ENCODE measurements at regions not wholly inside any gene's neighbourhood (a gene's known extent, or its start where the extent isn't known, plus 50 kb on each side); places are given as distances from the start of the nearest gene placed in this dataset.
A peak's percentile ranks its signal among the peaks of the same experiment; 100 is the strongest.

DNA sequence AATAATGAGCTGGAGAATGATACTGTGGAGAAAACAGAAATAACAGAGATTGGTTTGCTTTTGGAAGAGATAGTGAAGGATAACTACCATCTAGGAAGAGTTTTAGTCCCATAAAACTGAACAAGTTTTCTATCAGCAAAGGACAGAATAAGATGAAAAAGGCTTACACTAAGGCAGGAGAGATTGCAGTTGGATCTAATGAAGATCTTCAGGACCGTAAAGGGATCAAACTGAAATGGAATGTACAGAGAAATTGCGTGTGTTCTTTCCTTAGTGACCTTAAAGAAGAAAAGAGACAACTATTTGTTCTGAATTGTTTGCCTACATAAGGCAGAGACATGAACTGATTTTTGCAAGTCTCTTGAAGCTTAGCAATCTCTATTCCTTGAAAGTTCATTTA lies 191.7 kb upstream of the MTPN start:
- no peak for DNase-seq

GRCh38 chr7:136167991-136168390 lies 190.8 kb upstream of the MTPN start:
- no peak for DNase-seq

GRCh38 chr7:136166521-136166920 lies 189.4 kb upstream of the MTPN start:
- DNase-seq = no peak

DNA sequence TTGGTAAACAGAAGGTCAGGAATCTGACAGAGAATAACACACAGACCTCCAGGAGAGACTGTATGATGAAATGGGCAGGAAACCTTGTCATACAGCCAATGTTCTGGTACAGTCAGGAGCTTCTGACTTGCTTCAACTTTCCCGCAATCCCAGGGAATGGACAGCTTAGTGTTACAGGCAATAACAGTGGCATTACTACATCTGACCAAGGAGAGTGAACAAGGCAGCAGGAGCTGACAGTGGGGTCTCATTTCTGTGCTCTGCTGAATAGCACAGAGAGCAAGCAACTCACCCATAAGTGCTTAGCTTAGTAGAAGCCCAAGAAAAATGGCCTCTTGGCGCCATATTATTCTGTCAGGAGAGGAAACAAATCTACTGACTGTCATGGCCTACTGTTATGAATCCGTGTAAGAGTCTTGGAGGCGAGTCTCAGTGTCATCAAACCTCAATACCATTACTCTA lies 186.2 kb upstream of the MTPN start:
- DNase-seq = no peak

- no peak for DNase-seq
Measured at GRCh38 chr7:136150311-136150710, 173.2 kb upstream of the MTPN start.

GRCh38 chr7:136148920-136149319 lies 171.8 kb upstream of the MTPN start:
- no peak for DNase-seq

- DNase-seq = no peak
Measured at GRCh38 chr7:136146925-136147324, 169.8 kb upstream of the MTPN start.

- DNase-seq = no peak
Measured at GRCh38 chr7:136144182-136144581, 167.0 kb upstream of the MTPN start.

- DNase-seq = no peak
Measured at GRCh38 chr7:136143271-136143670, 166.1 kb upstream of the MTPN start.

DNA sequence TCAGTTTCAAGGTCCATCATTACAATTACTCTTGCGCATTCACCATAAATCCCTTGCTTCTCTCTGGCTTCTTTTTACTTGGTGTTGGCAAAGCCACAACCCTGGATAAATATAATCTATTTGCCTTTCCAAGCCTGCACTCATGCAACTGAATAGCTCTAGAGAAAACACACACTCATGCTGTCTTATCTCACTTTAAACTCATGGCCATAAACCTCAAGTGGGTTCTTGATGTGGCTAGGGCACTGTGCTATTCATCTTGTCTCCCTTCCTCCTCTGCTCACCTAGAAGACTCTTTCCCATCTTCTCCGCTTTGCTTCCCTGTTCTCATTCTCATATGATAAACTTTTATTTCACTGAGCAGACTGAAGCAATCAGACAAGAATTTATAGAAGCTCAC lies 165.4 kb upstream of the MTPN start:
- DNase-seq = no peak

DNA sequence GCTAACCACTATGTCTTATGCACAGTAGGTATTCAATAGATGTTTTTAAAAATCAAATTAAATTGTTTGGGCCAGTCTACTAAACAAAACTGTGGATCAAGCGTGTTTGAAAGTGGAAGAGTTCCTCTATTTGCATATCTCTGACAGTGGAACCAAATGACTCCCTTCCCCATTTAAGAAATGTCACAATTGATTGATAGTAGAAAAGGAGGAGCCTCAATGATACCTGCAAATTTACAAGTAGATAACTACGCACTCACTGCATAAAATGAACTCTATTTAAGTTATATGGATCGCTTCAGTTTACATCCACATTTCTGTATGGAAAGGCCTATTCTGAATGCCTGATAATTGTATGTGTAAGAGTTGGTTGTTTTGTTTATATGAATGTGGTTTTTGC lies 163.3 kb upstream of the MTPN start:
- DNase-seq = no peak

- no peak for DNase-seq
Measured at GRCh38 chr7:136139417-136139816, 162.3 kb upstream of the MTPN start.

- no peak for DNase-seq
Measured at GRCh38 chr7:136138991-136139390, 161.8 kb upstream of the MTPN start.

DNA sequence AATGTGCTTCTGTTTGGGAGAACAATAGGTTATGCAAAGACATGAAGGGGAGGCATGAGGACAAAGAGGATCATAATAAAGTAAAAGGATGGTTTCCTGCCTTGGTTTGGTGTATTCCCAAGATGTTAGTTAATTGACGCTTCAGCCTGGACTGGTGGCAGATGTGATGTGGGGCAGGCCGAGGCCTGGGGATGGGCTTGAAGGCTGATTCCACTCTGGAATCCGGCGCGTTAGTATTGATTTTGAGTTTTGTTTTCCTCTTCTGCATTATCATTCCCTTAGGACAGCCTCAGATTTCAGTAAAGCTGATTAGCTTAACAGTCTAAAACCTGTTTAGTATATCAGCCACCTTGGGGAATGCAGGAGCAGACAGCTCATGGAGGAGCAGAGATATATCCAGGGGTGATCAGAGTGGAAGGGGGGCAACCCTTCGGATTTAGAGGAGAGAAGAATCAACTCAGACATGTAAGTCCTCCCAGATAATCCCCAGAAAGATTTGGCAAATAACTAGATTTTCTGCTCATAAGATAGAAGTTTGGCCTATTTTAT lies 159.8 kb upstream of the MTPN start:
- no peak for DNase-seq

DNA sequence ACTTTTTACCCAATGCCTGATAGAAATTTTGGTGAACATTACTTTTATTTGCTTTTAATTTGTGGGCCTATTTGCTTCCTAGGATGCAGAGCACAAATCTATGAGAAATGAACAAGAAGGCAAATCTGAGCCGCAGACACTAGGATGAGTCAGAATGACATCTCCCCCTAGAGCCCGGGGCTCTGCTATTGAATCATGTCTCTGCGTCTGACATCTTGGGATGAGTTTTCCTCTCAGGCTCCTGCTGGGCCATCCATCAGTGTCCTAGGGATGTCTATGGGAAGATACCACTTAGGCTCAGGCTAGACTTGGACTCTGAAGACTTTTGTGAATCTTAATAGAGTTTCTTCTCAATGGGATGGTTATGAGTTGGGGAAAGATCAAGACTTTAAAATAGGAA lies 157.3 kb upstream of the MTPN start:
- DNase-seq = no peak

DNA sequence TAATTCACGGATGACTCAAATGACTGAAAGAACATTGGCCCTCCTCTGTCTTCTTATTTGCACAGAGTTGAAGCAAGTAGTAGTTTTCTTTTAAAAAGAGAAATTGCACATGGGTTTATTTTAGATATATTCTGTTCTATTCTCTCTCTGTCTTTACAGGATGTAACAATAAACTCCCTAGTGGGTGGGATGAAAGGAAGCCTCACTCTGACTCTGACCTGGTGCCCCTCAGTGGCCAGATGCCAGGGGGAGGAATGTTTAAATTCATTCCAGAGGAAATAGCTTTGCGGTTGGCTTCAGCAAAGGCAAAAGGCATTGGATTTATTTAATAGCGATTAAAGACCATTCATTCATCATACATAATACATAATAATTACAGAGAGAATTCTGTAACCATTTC lies 156.4 kb upstream of the MTPN start:
- no peak for DNase-seq

DNA sequence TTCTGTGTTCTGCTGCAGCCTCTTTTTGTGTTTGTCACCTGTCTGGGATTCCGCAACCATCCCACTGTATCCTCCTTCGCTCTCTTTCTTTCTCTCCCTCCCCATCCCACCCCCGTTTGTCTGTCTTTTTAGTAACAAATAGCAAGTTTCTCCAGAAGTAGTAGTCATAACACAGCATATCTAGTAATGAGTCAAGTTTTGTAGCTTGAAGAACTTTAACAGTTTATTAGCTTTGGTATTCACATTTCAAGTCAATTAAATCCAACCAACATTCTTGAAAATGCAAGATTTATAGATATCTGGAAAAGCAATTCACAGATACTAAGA lies 154.1 kb upstream of the MTPN start:
- DNase-seq = no peak

DNA sequence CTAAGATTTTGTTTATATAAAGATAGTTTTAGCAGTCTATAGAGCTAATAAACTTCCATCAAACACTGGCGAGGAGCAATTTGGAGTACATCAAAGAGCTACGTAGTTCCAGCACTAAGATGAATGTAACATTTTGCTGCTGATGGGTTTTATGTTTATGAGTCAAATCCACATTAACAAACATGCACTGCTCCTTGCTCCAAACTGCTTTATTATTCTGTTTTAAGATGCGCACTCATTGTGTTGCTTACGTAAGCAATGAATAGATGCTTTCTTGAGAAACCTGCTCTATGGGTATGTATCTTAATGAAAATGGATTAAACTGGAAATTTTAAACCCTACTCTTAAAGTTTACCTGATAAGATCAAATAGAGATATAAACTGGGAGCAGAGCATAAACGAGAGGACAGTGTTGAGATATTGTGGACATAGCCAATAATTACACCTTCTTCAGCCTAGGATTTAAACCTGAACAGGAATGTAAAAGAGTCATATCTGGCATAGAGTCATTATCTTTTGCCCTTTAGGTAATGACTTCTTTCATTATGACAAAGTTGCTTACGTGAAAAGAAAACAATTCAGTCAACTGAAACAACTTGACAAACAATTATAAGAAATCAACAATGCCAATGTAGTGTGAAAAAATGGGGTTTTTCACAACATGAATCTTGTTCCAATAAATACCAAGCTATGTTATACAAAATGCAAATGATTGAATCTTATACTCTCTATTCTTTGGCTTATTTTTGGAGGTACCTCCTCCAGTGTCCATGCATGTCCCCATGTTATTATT lies 153.5 kb upstream of the MTPN start:
- no peak for DNase-seq

- no peak for DNase-seq
Measured at GRCh38 chr7:136128050-136128449, 150.9 kb upstream of the MTPN start.

GRCh38 chr7:136123352-136123751 lies 146.2 kb upstream of the MTPN start:
- DNase-seq = no peak

DNA sequence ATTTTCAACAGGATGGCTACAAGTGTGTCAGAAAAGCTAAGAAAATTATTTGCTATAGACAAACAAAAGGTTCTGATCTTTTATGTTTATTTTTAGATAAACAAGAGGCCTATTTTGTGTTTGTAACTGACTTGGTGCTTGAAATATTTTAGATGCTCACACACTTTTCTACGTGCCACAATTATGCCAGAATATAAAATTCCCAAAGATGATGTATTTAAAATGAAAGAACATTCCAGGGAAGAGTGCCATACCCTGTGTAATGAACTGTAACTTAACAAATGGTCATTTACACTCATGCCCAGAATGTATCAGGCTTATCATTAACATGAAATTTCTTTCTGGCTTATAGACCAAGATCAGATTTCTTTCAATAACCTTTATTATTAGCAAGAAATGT lies 144.9 kb upstream of the MTPN start:
- DNase-seq = no peak

DNA sequence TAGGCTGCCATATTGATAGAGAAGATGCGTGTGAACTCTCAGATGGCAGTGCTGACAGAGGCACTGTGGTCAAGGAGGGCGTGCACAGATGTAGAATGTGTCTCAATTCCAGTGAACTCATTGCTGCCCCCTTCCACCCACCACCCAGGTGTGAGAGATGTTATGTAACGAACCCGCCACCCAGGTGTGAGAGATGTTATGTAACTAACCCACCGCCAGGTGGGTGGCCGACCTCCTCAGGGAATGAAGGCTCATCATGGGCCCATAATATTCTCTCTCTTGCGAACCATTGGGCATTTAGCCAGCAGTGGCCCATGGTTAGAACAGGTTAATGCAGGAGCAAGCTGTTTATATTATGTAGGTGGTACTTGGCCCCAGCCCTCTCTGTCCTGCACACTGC lies 140.4 kb upstream of the MTPN start:
- DNase-seq = no peak

DNA sequence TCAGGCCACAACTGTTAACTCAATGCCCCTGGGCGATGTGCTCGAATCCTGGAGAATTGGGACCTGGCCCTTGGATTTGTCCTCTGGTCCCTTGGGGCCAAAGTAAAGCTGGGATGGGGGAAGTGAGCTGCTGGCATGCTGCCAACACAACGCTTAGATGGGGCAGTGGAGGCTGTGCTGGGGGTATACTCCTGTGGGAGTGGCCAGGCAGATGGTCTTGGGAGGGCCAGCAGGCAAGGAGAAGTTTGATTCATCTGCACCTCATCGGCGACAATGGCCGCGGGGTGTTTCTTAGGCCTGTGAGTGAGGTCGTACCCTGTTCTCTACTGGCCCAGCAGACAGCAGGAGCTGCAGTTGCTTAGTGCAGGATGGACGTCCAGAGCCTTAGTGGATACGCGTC lies 139.0 kb upstream of the MTPN start:
- DNase-seq = no peak

- DNase-seq = peak; percentile 52 to 56
Measured at GRCh38 chr7:136114966-136115762, 138.0 kb upstream of the MTPN start.

Data from Kasumi-1 (cell line).